Stimulated activated CD8-positive, alpha-beta memory T cell treated with anti-CD3 and anti-CD28 coated beads, Interleukin-7, amount 100 ng/mL, for 24 hours (primary cell): ENCODE measurements at regions not wholly inside any gene's neighbourhood (a gene's known extent, or its start where the extent isn't known, plus 50 kb on each side); places are given as distances from the start of the nearest gene placed in this dataset.
"Not testable (repeated sequence)": the region's sequence is repeated elsewhere in the genome, so short reads cannot be mapped to it uniquely, and the experiment has no call there.

Experiments used
- DNase-seq: peaks from one replicate; pipeline ENCODE4 v3.0.0-alpha.2; 2020; ENCODE audit warnings: low read depth

DNA sequence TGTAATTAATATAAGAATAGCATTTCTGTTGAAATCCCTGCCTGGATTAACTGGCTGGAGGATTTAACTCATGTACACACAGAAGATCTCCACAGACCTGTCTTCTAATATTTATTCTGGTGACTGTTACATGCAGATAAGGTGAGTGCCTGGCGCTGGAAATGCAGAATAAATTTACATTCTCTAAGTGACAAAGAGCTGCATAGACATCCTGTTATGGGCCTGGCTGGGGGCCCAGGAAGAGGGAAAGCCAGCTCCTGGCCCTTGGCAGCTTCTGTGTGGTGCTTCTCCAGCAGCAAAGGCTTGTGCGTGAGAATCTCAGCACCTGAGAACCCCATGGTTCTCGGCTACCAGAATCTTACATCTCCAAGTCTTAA, 446.6 kb downstream of the PTPRU start:
- DNase-seq: no peak

DNA sequence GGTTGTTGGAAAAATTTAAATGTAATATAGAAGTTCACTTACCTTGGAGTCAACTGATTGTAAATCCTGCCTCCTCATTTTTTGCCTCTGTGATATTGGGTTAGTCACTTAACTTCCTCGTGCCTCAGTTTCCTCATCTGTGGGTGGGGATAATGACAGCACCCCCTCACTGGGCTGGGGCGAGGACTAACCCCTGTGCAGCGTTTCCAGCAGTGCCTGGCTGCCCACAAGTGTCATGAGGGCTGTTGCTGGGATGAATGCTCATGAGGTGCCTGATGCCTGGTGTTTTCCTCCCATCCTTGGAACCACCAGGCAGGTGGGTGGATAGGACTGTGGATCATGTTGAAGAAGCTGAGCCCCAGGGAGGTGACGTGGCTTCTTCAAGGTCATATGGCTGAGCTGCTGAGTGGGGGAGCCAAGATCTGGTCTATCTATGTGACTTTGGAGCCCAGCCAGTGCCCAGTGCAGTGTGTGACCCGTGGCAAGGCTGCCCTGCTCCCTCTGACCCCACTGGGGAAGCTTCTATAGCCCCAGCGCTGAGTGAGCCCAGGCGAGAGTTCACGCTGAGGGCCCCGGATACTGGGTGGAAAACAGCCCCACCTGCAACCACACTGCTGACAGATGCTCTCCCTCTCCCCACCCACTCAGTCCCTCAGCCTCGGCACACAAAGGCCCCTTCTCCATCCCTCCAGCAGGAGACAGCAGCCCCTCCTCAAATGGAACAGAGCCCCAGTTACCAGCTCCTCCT, 446.0 kb downstream of the PTPRU start:
- DNase-seq: no peak

DNA sequence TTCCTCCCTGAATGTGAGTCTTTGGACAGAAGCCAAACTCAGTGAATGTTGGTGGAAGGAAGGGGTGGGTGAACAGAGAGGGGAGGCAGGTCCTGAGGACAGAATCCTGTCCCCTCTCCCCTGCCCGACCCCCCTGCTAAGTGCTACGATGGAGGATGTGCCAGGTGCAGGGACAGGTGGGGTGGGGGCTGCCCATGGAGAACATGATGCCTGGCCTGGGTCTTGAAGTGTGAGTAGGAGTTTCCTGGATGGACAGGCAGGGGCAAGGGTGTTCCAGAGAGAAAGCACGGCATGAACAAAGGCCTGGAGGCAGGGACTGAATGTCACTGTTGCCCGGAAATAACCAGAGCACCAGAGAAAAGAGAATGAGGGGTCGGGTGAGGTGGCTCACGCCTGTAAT, 445.1 kb downstream of the PTPRU start:
- not testable (repeated sequence) for DNase-seq

DNA sequence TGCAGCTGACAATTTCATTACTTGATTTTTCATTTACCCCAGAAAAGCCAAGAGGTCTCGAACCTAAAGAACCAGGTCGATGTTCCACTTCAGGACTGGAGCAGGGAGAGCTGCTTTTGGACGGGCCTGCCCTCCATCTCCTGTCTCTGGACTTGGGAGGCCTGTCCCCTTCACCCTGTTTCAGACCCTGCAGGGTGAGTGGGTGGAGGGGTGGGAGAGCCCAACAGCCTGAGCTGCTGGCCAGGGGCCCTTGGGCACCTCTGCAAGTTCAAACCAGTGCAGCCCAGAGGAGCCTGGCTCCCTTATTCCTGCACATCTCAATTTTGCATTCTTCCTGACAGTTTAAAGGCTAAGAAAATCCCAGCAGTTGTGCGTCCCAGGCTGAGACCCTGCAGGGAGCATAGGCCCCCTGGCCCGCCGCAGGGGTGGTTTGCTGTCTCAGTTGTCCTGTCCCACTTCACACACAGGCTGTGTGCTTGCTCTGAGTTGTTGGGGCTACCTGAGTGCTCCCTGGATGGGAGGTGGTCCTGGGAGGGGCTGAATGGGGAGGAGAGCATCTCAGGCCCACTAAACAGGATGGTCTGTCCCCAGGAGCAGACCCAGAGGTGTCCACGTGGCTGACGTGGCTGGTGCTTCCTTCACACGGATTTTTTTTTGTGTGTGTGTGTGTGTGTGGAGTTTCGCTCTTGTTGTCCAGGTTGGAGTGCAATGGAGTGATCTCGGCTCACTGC, 443.7 kb downstream of the PTPRU start:
- no peak for DNase-seq

DNA sequence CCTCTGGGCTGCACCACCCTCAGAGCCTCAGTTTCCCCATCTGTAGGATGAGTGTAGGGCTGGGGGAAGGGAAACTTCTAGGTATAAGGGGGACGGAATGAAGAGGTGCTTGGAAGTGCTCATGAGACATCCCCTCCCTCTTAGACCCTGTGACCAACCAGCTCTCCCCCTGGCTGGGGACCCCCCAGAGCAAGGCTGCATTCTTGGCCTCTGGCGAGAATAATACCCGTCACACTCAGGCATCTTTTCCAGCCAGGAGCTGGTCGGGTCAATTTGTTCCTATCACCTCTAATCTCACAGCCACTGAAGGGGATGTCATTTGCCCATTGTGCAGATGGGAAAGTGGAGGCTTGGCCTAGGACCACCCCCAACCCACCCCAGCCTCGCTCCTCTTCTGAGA, 443.0 kb downstream of the PTPRU start:
- no peak for DNase-seq

DNA sequence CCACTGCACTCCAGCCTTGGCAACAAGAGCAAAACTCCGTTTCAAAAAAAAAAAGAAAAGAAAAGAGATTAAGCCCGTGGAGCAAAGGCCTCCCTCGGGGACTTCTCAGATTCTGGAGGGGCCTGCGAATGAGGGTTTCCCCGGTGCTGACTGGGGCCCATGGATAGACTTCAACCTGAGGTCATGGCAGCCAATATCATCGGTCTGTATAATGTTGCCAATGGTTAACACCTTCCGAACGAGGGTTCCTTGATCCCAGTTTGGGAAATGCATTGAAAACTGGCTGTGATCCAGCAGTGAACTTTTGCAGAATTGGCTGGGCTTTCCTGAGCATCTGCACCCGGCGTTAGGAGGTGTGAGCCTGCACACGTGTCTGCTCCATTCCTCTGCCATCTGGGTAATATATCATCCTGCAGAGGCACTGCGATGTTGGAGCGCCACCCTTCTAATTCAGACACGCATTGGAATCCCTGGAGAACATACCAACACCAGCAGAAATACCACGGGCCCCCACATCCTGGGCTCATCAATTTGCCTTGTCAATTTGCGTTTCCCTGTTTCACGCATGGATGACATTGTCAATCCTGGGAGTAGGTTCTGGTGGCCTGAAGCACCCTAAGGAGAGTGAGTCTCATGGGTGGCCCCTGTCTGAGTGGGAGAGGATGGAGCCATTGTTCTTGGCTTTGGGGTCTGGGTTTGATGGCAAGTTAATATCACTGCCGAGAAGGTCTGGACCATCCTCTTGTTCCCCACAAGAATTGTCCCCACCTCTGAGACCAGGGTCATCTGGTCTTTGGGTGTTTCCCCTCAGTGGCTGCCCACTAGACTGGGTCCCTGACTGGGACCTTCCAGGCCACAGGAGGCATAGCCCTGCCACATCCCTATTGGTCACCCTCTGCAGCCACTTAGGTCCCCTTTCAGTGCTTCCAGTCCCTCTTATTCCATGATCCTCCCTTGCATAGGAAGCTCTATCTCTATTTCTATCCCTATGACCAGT, 441.0 kb downstream of the PTPRU start:
- no peak for DNase-seq

GRCh38 chr1:29676496-29676895, 440.2 kb downstream of the PTPRU start:
- no peak for DNase-seq

DNA sequence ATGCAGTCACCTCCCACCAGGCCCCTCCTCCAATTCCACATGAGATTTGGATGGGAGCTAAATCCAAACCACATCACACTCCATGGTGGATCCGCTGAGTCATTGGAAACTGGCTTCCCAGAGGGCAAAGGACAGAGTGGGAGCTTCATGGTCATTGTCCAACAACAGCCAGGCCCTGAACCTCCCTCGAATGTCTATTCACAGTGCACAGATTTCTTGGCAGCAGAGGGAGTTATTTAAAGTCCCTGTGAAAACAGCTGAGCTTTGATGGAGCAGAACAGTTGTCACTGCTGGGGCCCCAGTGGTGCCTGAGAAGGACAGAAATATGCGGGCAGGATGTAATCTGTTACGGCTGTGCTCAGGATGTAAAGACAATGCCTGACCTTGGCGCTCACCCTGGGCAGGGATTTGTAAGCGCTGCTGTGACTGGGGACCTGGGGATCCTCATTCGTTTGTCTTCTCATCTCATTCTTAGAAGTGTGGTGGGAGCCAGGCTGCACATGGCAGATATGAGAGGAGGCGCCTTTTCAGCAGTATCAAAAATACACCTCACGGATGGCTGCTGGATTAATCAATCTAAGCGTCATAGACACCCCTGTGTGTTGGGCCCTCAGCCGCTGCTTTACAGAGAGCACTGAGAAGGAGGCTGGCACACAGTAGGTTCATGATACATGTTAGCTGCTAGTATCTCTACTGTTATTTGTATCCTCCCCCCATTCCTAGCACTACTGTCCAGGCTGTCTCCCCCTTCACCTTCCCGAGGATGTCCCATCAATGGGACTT, 439.4 kb downstream of the PTPRU start:
- no peak for DNase-seq

DNA sequence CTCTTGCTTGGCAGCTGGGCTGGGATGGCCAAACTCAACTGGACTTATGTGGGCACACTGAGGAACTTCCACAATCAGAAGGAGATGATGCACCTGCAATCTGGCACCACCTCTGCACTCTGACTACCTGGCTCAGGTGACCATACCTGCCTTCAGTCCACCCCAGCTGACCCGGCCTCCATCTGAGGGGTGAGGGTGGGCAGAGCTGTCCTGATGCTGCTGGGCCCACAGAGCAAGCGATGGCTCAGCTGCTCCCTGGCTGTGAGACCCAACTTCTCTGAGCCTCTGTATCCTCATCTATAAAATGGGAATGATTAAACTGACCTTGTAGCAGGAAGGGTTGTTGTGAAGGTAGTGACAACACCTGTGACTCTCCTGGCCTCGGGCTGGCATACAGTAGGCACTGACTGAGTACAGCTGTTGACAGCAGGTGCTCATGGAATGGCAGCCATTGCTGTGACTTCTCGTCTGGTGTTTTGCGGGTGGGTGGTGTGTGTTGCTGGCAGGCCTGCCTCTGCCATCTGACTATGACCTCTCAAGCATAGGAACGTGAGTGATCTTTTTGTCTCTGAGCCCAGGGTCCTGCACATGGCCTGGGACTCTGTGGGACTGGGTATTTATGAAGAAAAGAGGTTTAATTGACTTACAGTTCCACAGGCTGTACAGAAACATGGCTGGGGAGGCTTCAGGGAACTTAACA, 438.5 kb downstream of the PTPRU start:
- no peak for DNase-seq

- DNase-seq: no peak
These were observed 437.6 kb downstream of the PTPRU start for GRCh38 chr1:29673669-29674626.

DNA sequence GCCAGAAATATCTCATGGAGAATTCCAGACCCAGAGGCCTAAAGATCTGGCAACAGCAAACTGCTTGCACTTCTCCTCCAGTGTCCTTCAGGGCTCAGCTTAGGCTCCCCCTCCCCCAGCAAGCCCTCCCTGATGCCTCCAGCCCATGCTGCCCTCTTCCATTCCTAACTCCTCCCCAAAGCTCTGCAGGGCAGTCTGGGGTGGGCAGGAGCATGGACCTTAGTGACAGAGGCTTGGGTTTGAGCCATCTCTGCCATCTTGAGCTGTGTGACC, 436.8 kb downstream of the PTPRU start:
- no peak for DNase-seq

GRCh38 chr1:29672416-29673227, 436.3 kb downstream of the PTPRU start:
- no peak for DNase-seq

DNA sequence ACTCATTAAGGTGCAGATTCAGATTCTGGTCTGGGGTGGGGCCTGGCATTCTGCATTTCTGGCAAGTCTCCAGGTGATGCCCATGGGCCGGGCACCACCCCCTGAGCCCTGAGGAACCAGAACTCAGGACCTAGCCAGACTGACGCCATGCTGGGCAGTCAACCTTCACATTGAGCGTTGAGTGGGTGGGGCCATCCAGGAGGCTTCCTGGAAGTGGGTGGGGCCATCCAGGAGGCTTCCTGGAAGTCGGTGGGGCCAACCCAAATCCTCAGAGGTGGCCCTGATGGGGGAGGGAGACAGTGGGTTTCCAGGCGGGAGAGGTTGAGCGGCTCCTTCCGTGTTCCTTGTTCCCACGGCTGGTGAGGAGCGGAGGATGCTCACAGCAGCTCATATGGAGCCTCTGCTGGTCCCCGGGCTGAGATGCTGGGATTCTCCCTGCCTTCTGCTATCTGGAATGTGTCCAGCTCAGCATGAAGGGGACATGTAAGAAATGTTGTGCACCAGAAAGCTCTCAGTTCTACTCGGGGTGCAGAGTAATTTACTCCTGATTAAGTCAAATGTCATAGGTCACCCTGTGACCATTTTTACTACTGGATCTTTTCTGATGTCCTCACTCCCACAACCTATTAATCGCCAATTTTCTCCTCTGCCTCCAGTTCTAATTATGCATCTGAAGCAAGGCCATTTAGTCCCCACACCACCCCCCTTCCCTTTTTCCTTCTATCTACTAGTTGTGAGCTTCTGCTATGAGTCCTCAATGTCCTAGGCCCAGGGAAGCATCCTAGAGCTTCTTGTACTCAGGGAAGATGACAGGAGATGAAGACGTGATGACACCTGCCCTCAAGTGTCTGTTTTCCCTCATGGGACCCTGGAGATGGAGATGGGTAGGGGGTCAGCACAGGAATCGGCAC, 435.4 kb downstream of the PTPRU start:
- no peak for DNase-seq

- DNase-seq: no peak
These were observed 434.4 kb downstream of the PTPRU start for GRCh38 chr1:29670752-29671151.

DNA sequence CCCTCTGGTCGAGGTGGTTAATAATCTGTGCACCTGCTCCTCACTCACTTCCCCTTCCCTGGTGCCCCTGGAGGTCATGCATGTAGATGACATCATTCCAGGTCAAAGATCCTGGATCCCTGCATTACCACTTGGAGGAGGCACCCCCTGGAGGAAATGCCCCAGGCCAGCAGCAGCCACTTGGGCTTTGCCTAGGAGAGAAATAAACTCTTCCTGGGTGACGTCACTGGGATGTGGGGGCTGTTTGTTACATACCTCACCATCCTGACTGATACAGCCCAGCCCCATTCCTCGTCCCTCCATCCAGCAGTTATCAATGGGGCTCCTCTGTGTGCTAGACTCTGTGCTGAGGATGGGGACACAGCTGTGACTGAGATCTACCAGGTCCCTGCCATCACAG, 433.6 kb downstream of the PTPRU start:
- DNase-seq: no peak

DNA sequence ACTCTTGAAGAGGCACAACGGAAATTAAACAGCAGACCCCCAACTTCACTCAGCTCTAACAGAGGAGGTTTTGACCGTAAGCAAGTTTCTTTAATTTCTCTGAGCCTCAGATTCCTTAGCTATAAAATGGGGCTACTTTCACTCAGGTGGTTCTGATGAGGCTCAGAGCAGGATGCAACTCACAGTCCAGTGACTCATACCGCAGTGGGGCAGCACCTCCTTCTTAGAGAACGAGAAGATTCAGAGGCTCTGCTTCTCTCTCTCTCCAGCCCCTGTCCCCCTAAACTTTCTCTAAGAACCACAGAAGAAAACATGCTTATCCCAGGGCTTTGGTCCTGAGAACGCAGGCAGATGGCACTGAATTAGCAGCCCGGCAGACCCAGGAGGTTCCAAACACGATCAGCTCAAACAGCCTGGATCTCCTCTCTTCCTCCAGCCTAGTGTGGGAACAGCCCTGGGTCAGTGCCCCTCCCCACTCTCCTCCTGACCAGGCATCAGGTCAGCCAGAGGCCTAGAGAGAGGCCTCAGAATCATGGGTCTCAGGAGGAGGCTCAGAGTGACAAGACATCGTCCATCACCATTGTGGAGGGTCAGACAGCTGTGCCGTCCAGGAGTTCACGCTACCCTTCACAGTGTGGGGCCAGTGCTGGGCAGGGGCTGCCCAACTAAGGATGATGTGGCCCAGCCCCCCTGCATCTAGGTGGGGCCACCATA, 433.0 kb downstream of the PTPRU start:
- DNase-seq: no peak

DNA sequence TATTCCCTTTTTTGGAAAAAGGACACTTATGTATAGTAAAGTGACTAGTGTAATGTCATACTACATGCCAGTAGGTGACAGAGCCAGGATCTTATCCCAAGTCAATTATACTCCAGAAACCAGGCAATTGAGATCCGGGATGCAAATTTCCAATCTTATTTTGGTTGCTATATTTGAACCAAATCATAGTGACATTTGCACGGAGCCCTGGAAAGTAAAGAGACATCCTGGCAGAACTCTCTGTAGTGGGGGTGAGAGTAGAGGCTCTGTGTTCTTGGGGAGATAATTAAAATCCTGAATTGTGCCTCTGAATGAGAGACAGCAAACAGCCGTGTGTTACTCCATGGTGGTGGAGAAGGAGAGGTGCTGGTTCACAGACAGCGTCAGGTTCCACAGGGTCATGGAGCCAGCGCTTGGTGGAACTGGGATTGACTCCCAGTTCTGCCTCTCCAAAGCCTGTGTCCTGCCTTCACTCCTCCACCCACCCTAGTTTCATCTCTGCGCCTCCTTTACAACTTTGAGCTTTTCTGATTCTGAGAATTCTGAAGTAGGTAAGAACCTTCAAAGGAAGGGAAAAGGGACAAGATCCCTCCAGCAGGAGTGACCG, 432.3 kb downstream of the PTPRU start:
- DNase-seq: no peak
